ENCODE measurements at regions not wholly inside any gene's neighbourhood (a gene's known extent, or its start where the extent isn't known, plus 50 kb on each side); places are given as distances from the start of the nearest gene placed in this dataset.

GRCh38 chr9:115764645-115765044 is 388.9 kb upstream of the PAPPA start:
- TF ChIP-seq POLR2A (IDR thresholded peaks at IDR 0.05) (no peak), CTCF (IDR thresholded peaks at IDR 0.05) (no peak)

Data from prostate gland (tissue), 2 donors.